ENCODE measurements at regions not wholly inside any gene's neighbourhood (a gene's known extent, or its start where the extent isn't known, plus 50 kb on each side); places are given as distances from the start of the nearest gene placed in this dataset.

- TF ChIP-seq, protein P1, sequence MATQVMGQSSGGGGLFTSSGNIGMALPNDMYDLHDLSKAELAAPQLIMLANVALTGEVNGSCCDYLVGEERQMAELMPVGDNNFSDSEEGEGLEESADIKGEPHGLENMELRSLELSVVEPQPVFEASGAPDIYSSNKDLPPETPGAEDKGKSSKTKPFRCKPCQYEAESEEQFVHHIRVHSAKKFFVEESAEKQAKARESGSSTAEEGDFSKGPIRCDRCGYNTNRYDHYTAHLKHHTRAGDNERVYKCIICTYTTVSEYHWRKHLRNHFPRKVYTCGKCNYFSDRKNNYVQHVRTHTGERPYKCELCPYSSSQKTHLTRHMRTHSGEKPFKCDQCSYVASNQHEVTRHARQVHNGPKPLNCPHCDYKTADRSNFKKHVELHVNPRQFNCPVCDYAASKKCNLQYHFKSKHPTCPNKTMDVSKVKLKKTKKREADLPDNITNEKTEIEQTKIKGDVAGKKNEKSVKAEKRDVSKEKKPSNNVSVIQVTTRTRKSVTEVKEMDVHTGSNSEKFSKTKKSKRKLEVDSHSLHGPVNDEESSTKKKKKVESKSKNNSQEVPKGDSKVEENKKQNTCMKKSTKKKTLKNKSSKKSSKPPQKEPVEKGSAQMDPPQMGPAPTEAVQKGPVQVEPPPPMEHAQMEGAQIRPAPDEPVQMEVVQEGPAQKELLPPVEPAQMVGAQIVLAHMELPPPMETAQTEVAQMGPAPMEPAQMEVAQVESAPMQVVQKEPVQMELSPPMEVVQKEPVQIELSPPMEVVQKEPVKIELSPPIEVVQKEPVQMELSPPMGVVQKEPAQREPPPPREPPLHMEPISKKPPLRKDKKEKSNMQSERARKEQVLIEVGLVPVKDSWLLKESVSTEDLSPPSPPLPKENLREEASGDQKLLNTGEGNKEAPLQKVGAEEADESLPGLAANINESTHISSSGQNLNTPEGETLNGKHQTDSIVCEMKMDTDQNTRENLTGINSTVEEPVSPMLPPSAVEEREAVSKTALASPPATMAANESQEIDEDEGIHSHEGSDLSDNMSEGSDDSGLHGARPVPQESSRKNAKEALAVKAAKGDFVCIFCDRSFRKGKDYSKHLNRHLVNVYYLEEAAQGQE (IDR thresholded peaks at IDR 0.05; ENCODE audit: unreplicated experiment): no peak
- TF ChIP-seq ZNF114 (CRISPR knock-in tag; IDR thresholded peaks at IDR 0.05): no peak
- TF ChIP-seq, protein P2, sequence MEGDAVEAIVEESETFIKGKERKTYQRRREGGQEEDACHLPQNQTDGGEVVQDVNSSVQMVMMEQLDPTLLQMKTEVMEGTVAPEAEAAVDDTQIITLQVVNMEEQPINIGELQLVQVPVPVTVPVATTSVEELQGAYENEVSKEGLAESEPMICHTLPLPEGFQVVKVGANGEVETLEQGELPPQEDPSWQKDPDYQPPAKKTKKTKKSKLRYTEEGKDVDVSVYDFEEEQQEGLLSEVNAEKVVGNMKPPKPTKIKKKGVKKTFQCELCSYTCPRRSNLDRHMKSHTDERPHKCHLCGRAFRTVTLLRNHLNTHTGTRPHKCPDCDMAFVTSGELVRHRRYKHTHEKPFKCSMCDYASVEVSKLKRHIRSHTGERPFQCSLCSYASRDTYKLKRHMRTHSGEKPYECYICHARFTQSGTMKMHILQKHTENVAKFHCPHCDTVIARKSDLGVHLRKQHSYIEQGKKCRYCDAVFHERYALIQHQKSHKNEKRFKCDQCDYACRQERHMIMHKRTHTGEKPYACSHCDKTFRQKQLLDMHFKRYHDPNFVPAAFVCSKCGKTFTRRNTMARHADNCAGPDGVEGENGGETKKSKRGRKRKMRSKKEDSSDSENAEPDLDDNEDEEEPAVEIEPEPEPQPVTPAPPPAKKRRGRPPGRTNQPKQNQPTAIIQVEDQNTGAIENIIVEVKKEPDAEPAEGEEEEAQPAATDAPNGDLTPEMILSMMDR (conservative IDR thresholded peaks at IDR 0.05; ENCODE audit: low read depth in 2 of 2): no peak
- TF ChIP-seq, protein P3, sequence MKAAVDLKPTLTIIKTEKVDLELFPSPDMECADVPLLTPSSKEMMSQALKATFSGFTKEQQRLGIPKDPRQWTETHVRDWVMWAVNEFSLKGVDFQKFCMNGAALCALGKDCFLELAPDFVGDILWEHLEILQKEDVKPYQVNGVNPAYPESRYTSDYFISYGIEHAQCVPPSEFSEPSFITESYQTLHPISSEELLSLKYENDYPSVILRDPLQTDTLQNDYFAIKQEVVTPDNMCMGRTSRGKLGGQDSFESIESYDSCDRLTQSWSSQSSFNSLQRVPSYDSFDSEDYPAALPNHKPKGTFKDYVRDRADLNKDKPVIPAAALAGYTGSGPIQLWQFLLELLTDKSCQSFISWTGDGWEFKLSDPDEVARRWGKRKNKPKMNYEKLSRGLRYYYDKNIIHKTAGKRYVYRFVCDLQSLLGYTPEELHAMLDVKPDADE (IDR thresholded peaks at IDR 0.05): no peak
- TF ChIP-seq, protein P4, sequence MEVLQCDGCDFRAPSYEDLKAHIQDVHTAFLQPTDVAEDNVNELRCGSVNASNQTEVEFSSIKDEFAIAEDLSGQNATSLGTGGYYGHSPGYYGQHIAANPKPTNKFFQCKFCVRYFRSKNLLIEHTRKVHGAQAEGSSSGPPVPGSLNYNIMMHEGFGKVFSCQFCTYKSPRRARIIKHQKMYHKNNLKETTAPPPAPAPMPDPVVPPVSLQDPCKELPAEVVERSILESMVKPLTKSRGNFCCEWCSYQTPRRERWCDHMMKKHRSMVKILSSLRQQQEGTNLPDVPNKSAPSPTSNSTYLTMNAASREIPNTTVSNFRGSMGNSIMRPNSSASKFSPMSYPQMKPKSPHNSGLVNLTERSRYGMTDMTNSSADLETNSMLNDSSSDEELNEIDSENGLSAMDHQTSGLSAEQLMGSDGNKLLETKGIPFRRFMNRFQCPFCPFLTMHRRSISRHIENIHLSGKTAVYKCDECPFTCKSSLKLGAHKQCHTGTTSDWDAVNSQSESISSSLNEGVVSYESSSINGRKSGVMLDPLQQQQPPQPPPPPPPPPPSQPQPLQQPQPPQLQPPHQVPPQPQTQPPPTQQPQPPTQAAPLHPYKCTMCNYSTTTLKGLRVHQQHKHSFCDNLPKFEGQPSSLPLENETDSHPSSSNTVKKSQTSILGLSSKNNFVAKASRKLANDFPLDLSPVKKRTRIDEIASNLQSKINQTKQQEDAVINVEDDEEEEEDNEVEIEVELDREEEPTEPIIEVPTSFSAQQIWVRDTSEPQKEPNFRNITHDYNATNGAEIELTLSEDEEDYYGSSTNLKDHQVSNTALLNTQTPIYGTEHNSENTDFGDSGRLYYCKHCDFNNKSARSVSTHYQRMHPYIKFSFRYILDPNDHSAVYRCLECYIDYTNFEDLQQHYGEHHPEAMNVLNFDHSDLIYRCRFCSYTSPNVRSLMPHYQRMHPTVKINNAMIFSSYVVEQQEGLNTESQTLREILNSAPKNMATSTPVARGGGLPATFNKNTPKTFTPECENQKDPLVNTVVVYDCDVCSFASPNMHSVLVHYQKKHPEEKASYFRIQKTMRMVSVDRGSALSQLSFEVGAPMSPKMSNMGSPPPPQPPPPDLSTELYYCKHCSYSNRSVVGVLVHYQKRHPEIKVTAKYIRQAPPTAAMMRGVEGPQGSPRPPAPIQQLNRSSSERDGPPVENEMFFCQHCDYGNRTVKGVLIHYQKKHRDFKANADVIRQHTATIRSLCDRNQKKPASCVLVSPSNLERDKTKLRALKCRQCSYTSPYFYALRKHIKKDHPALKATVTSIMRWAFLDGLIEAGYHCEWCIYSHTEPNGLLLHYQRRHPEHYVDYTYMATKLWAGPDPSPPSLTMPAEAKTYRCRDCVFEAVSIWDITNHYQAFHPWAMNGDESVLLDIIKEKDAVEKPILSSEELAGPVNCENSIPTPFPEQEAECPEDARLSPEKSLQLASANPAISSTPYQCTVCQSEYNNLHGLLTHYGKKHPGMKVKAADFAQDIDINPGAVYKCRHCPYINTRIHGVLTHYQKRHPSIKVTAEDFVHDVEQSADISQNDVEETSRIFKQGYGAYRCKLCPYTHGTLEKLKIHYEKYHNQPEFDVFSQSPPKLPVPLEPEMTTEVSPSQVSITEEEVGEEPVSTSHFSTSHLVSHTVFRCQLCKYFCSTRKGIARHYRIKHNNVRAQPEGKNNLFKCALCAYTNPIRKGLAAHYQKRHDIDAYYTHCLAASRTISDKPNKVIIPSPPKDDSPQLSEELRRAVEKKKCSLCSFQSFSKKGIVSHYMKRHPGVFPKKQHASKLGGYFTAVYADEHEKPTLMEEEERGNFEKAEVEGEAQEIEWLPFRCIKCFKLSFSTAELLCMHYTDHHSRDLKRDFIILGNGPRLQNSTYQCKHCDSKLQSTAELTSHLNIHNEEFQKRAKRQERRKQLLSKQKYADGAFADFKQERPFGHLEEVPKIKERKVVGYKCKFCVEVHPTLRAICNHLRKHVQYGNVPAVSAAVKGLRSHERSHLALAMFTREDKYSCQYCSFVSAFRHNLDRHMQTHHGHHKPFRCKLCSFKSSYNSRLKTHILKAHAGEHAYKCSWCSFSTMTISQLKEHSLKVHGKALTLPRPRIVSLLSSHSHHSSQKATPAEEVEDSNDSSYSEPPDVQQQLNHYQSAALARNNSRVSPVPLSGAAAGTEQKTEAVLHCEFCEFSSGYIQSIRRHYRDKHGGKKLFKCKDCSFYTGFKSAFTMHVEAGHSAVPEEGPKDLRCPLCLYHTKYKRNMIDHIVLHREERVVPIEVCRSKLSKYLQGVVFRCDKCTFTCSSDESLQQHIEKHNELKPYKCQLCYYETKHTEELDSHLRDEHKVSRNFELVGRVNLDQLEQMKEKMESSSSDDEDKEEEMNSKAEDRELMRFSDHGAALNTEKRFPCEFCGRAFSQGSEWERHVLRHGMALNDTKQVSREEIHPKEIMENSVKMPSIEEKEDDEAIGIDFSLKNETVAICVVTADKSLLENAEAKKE (CRISPR knock-in tag; IDR thresholded peaks at IDR 0.05): no peak
- no peak for TF ChIP-seq EZH2 (IDR thresholded peaks at IDR 0.05; ENCODE audit: low read depth, unreplicated experiment)
- no peak for TF ChIP-seq POLR2AphosphoS5 (IDR thresholded peaks at IDR 0.05; ENCODE audit: low read depth)
- no peak for TF ChIP-seq EZH2phosphoT487 (IDR thresholded peaks at IDR 0.05; ENCODE audit: unreplicated experiment)
- no peak for TF ChIP-seq JUNB (IDR thresholded peaks at IDR 0.05; ENCODE audit: unreplicated experiment)
- TF ChIP-seq CREB1 (CRISPR knock-in tag; IDR thresholded peaks at IDR 0.05; ENCODE audit: low read depth): no peak
- no peak for TF ChIP-seq STAT1 (IDR thresholded peaks at IDR 0.05; ENCODE audit: unreplicated experiment)
- TF ChIP-seq NANOG (IDR thresholded peaks at IDR 0.05; ENCODE audit: borderline replicate concordance): no peak
- TF ChIP-seq ZNF331 (CRISPR knock-in tag; IDR thresholded peaks at IDR 0.05; ENCODE audit: low read depth): no peak
These were observed 240.2 kb upstream of the PIK3C3 start for GRCh38 chr18:41714872-41715271.

All from GM23338 (cell line).